ENCODE measurements at regions not wholly inside any gene's neighbourhood (a gene's known extent, or its start where the extent isn't known, plus 50 kb on each side); places are given as distances from the start of the nearest gene placed in this dataset.

- H3K4me3 ChIP-seq (replicated peaks in 1 of 3), result no peak overlapping the region
- H3K27me3 ChIP-seq, result no peaks in the 10 kb centered on the region
- DNase-seq, result no peak
- WGBS, 2 donors, result 95 to 97% methylated on average over 1 of the region's 1 CpG
- no peak overlapping the region for H3K27ac ChIP-seq
- H3K4me1 ChIP-seq, result no peaks in the 10 kb centered on the region
- TF ChIP-seq POLR2A (IDR thresholded peaks at IDR 0.05) (no peak), CTCF (IDR thresholded peaks at IDR 0.05) (no peak)
- H3K9me3 ChIP-seq, result no peaks in the 10 kb centered on the region
- no peaks in the 10 kb centered on the region for H3K36me3 ChIP-seq
- intact Hi-C loops (cut with DNase I), result no loop called here
These were observed 259.3 kb upstream of the BTG1 start for GRCh38 chr12:92404921-92405320.

- H3K9me3 ChIP-seq, result no peaks in the 10 kb centered on the region
- no peaks in the 10 kb centered on the region for H3K36me3 ChIP-seq
- TF ChIP-seq CTCF (IDR thresholded peaks at IDR 0.05) (no peak), POLR2A (IDR thresholded peaks at IDR 0.05) (no peak)
These were observed 258.7 kb upstream of the BTG1 start for GRCh38 chr12:92404259-92404894.

GRCh38 chr12:92403210-92404175, 257.8 kb upstream of the BTG1 start:
- 90 to 94% methylated on average over 3 of the region's 3 CpGs for WGBS, 2 donors
- no peak for DNase-seq
- H3K27me3 ChIP-seq, result no peaks in the 10 kb centered on the region
- H3K36me3 ChIP-seq, result no peaks in the 10 kb centered on the region
- intact Hi-C loops (cut with DNase I), result no loop called here
- TF ChIP-seq CTCF (IDR thresholded peaks at IDR 0.05), result no peak
- H3K4me3 ChIP-seq (replicated peaks in 1 of 3), result no peak overlapping the region
- H3K4me1 ChIP-seq, result no peaks in the 10 kb centered on the region
- H3K9me3 ChIP-seq, result no peaks in the 10 kb centered on the region
- no peak overlapping the region for H3K27ac ChIP-seq

More at GRCh38 chr12:92404259-92404894, 258.7 kb upstream of the BTG1 start:
- Histone ChIP-seq H3K27me3 (no peaks in the 10 kb centered on the region), H3K27ac (no peak overlapping the region), H3K4me3 (replicated peaks in 1 of 3) (no peak overlapping the region), H3K4me1 (no peaks in the 10 kb centered on the region)
- 93 to 97% methylated on average over 1 of the region's 1 CpG for WGBS, 2 donors
- intact Hi-C loops (cut with DNase I), result no loop called here
- DNase-seq, result no peak

GRCh38 chr12:92402415-92402814, 256.8 kb upstream of the BTG1 start:
- intact Hi-C loops (cut with DNase I), result no loop called here
- H3K4me1 ChIP-seq, result no peaks in the 10 kb centered on the region
- H3K27me3 ChIP-seq, result no peaks in the 10 kb centered on the region
- no peak overlapping the region for H3K4me3 ChIP-seq (replicated peaks in 1 of 3)
- H3K36me3 ChIP-seq, result no peaks in the 10 kb centered on the region
- WGBS, 2 donors, result 40 to 94% methylated on average over 1 of the region's 1 CpG
- no peaks in the 10 kb centered on the region for H3K9me3 ChIP-seq
- H3K27ac ChIP-seq, result no peak overlapping the region
- no peak for DNase-seq
- TF ChIP-seq POLR2A (IDR thresholded peaks at IDR 0.05) (no peak), CTCF (IDR thresholded peaks at IDR 0.05) (no peak)

GRCh38 chr12:92400006-92400405, 254.4 kb upstream of the BTG1 start:
- whole genome bisulfite sequencing, 2 donors, result 82 to 85% methylated on average over 5 of the region's 5 CpGs
- no peak for TF ChIP-seq CTCF (IDR thresholded peaks at IDR 0.05)
- TF ChIP-seq POLR2A (IDR thresholded peaks at IDR 0.05), result no peak
- no peaks in the 10 kb centered on the region for H3K27me3 ChIP-seq
- H3K9me3 ChIP-seq, result no peaks in the 10 kb centered on the region
- no peaks in the 10 kb centered on the region for H3K4me1 ChIP-seq
- H3K4me3 ChIP-seq (replicated peaks in 1 of 3), result no peak overlapping the region
- no peak overlapping the region for H3K27ac ChIP-seq
- no peaks in the 10 kb centered on the region for H3K36me3 ChIP-seq
- DNase-seq, result no peak
- intact Hi-C loops (cut with DNase I), result no loop called here

Data from thyroid gland (tissue), 4 donors.